ENCODE measurements at regions not wholly inside any gene's neighbourhood (a gene's known extent, or its start where the extent isn't known, plus 50 kb on each side); places are given as distances from the start of the nearest gene placed in this dataset.
"Not testable (repeated sequence)": the region's sequence is repeated elsewhere in the genome, so short reads cannot be mapped to it uniquely, and the experiment has no call there.

- Histone ChIP-seq H3K27ac (no peak overlapping the region), H3K4me3 (no peak overlapping the region), H3K4me1 (no peaks in the 10 kb centered on the region), H3K27me3 (no peaks in the 10 kb centered on the region), H3K36me3 (no peaks in the 10 kb centered on the region), H3K9me3 (no peaks in the 10 kb centered on the region)
- intact Hi-C loops (cut with DNase I), result no loop called here
- DNase-seq (ENCODE audit: low spot score in 2 of 2), result no peak
- TF ChIP-seq CTCF (IDR thresholded peaks at IDR 0.05), result no peak
Observed at GRCh38 chr16:59339871-59340270, 605.8 kb upstream of the GOT2 start.

- intact Hi-C loops (cut with DNase I), result no loop called here
- Histone ChIP-seq H3K4me1 (no peaks in the 10 kb centered on the region), H3K27ac (no peak overlapping the region), H3K9me3 (no peaks in the 10 kb centered on the region), H3K36me3 (no peaks in the 10 kb centered on the region), H3K4me3 (no peak overlapping the region), H3K27me3 (no peaks in the 10 kb centered on the region)
- TF ChIP-seq CTCF (IDR thresholded peaks at IDR 0.05), result no peak
- DNase-seq (ENCODE audit: low spot score in 2 of 2), result no peak
Observed at GRCh38 chr16:59336136-59336695, 602.1 kb upstream of the GOT2 start.

GRCh38 chr16:59331708-59332107 is 597.6 kb upstream of the GOT2 start:
- H3K27ac ChIP-seq; H3K4me1 ChIP-seq; H3K4me3 ChIP-seq; H3K27me3 ChIP-seq; H3K9me3 ChIP-seq; H3K36me3 ChIP-seq; intact Hi-C loops (cut with DNase I); DNase-seq (ENCODE audit: low spot score in 2 of 2): not testable (repeated sequence)

- TF ChIP-seq CTCF (IDR thresholded peaks at IDR 0.05), result no peak
- intact Hi-C loops (cut with DNase I), result no loop called here
- H3K4me1 ChIP-seq, result no peaks in the 10 kb centered on the region
- no peaks in the 10 kb centered on the region for H3K27me3 ChIP-seq
- no peak for DNase-seq (ENCODE audit: low spot score in 2 of 2)
- no peak overlapping the region for H3K27ac ChIP-seq
- H3K36me3 ChIP-seq, result no peaks in the 10 kb centered on the region
- no peak overlapping the region for H3K4me3 ChIP-seq
- H3K9me3 ChIP-seq, result no peaks in the 10 kb centered on the region
Observed at GRCh38 chr16:59330019-59330670, 596.0 kb upstream of the GOT2 start.

GRCh38 chr16:59328961-59329360 is 594.8 kb upstream of the GOT2 start:
- intact Hi-C loops (cut with DNase I), result no loop called here
- DNase-seq (ENCODE audit: low spot score in 2 of 2), result no peak
- Histone ChIP-seq H3K27ac (no peak overlapping the region), H3K9me3 (no peaks in the 10 kb centered on the region), H3K36me3 (no peaks in the 10 kb centered on the region), H3K4me3 (no peak overlapping the region), H3K27me3 (no peaks in the 10 kb centered on the region), H3K4me1 (no peaks in the 10 kb centered on the region)
- TF ChIP-seq CTCF (IDR thresholded peaks at IDR 0.05), result no peak

- Histone ChIP-seq H3K9me3 (no peaks in the 10 kb centered on the region), H3K4me3 (no peak overlapping the region), H3K27me3 (no peaks in the 10 kb centered on the region), H3K36me3 (no peaks in the 10 kb centered on the region), H3K27ac (no peak overlapping the region), H3K4me1 (no peaks in the 10 kb centered on the region)
- intact Hi-C loops (cut with DNase I), result no loop called here
- TF ChIP-seq CTCF (IDR thresholded peaks at IDR 0.05), result no peak
- DNase-seq (ENCODE audit: low spot score in 2 of 2), result no peak
Observed at GRCh38 chr16:59327894-59328293, 593.8 kb upstream of the GOT2 start.
